Uterus (tissue), 2 donors: ENCODE measurements at regions not wholly inside any gene's neighbourhood (a gene's known extent, or its start where the extent isn't known, plus 50 kb on each side); places are given as distances from the start of the nearest gene placed in this dataset.

Experiments
- CTCF ChIP-seq, 4 experiments: fragments of 200-600 bp in 2 of 4; fragments of 450-650 bp in 2 of 4; sonication (generic) in 2 of 4; IDR thresholded peaks; one replicate each; pipeline ENCODE4 v1.5.1; 2016 to 2019; ENCODE audit warnings: antibody characterized with exemption in 4 of 4, mild to moderate bottlenecking in 2 of 4, moderate library complexity in 1 of 4
- POLR2A ChIP-seq, 2 donors: fragments of 450-650 bp; IDR thresholded peaks; one replicate each; pipeline ENCODE4 v1.6.1; 2016; ENCODE audit warnings: antibody characterized with exemption in 2 of 2, mild to moderate bottlenecking in 1 of 2, moderate library complexity in 1 of 2

GRCh38 chr14:87388946-87389345, 604.0 kb downstream of the GALC start:
- no peak for TF ChIP-seq CTCF (IDR thresholded peaks at IDR 0.05)
- no peak for TF ChIP-seq POLR2A (IDR thresholded peaks at IDR 0.05)
